Transverse colon (tissue), 4 donors: ENCODE measurements at regions not wholly inside any gene's neighbourhood (a gene's known extent, or its start where the extent isn't known, plus 50 kb on each side); places are given as distances from the start of the nearest gene placed in this dataset.

Experiments
- DNase-seq: peaks from one replicate; pipeline ENCODE4 v3.0.0-alpha.2; 2019
- H3K27ac ChIP-seq, 4 donors: fragments of 200-600 bp; sonication (generic); 2 replicates each; pipeline ENCODE4 v1.5.1; 2016 to 2018; ENCODE audit warnings: inconsistent platforms in 4 of 4
- H3K27me3 ChIP-seq: fragments of 200-600 bp; sonication (generic); 2 replicates; pipeline ENCODE4 v1.5.1; 2017; ENCODE audit warnings: inconsistent platforms
- H3K36me3 ChIP-seq, 4 donors: fragments of 200-600 bp; sonication (generic); 2 replicates each; pipeline ENCODE4 v1.5.1; 2017 to 2019; ENCODE audit warnings: inconsistent platforms in 4 of 4
- H3K4me1 ChIP-seq, 4 donors: fragments of 200-600 bp; sonication (generic); 2 replicates each; pipeline ENCODE4 v1.5.1; 2017 to 2020; ENCODE audit warnings: inconsistent platforms in 4 of 4
- H3K4me3 ChIP-seq, 4 donors: fragments of 200-600 bp; sonication (generic); 1 replicate in 1 of 4; 2 replicates in 3 of 4; pipeline versions ENCODE4 v1.5.1 to v1.6.1; 2017 to 2019; ENCODE audit warnings: inconsistent platforms in 4 of 4
- H3K9me3 ChIP-seq, 2 donors: fragments of 200-600 bp; sonication (generic); 2 replicates each; pipeline ENCODE4 v1.5.1; 2017 to 2019; ENCODE audit warnings: inconsistent platforms in 2 of 2
- EP300 ChIP-seq: sonication (generic); formaldehyde crosslinking; IDR thresholded peaks from one replicate; pipeline ENCODE4 v1.6.1; 2017; ENCODE audit warnings: antibody characterized with exemption, low read depth
- POLR2A ChIP-seq: fragments of 450-650 bp; IDR thresholded peaks from one replicate; pipeline ENCODE4 v1.6.1; 2016; ENCODE audit warnings: antibody characterized with exemption, mild to moderate bottlenecking, moderate library complexity
- POLR2AphosphoS5 ChIP-seq, 3 donors: sonication (generic); formaldehyde crosslinking; IDR thresholded peaks; one replicate each; pipeline ENCODE4 v1.6.1; 2016; ENCODE audit warnings: antibody characterized with exemption in 3 of 3
- WGBS, 2 donors: methylation state at CpG; one replicate each; pipeline ENCODE4 v1.1.5; 2018; ENCODE audit warnings: low coverage in 1 of 2; 5-methylcytosine and 5-hydroxymethylcytosine counted together
- in situ Hi-C, 4 donors: fragments of 200-750 bp; cut with MboI; loops; one replicate each; pipeline versions ENCODE4 v1.15.0 to v1.15.1; 2017; ENCODE audit warnings: low sequenced_read_pairs in 3 of 4, low pct_ligation_motif_present in 1 of 4, low pct_unique_long_range_greater_than_20kb in 1 of 4
- intact Hi-C: fragments of 100-400 bp; cut with DNase I; formaldehyde crosslinking; loops from one replicate; pipeline ENCODE4 v1.15.1; 2023; ENCODE audit warnings: low total_unique reads
- TF ChIP-seq, protein P1 (sequence below), 5 experiments: fragments of 200-600 bp in 3 of 5; fragments of 450-650 bp in 2 of 5; sonication (generic) in 3 of 5; IDR thresholded peaks; 1 replicate in 2 of 5; 2 replicates in 3 of 5; pipeline ENCODE4 v1.5.1; 2016 to 2017; ENCODE audit warnings: antibody characterized with exemption in 5 of 5, inconsistent platforms in 3 of 5, mild to moderate bottlenecking in 2 of 5, moderate library complexity in 1 of 5

DNA sequence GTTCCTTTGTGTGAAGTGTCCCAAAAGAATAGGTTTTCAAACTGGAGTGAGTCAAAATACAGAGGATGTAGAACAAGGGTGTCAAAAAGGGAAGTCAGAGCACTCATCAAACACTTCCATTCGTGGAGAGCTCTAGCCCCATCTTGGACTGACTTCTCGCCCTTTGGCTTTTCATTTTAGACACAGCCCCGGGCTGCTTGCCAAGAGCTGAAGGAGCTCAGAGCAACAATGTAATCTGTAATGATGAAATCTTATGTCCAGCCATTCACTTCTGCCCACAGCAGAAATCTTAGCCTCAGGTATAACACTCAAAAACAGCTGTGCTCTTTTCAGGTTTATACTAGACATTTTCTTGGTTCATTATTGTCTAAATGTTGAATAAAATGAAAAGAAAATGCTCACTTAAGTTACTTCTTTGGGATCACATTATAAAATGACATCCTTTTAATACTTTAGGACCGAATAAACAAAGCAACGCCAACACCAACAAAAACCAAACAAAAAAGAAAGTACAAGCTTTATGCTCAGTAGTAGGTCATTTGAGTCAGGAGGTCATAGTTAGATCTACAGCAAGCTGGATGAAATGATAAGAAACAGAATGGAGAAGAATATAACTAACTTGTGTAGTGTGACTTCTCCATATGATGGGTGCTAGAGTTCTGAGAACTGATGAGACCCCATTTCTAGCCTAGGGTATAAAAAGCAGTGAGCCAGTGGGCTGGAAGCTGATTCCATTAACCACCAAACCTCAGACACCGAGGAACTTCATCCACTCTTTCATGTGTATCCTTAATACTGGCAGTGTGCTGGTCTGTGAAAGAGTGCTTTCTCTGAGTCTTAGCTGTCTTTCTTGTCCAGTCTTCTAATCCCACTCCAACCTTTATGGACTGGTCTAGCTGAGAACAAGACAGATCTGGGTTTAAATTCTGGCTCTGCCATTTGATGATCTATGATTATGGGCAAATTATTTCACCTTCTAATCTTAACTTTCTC, 131.8 kb upstream of the SLC7A14 start:
- Histone ChIP-seq H3K4me3 (no peak overlapping the region), H3K27me3 (peaks cover 11% of the 10 kb centered on the region), H3K36me3 (no peaks in the 10 kb centered on the region), H3K27ac (no peak overlapping the region), H3K4me1 (no peaks in the 10 kb centered on the region), H3K9me3 (no peaks in the 10 kb centered on the region)
- no peak for DNase-seq
- intact Hi-C loops (no loop called here), in situ Hi-C loops (no loop called here)
- WGBS, 2 donors = 66 to 76% methylated on average over 5 to 6 of the region's 6 CpGs
- TF ChIP-seq EP300 (no peak), POLR2A (no peak), POLR2AphosphoS5 (IDR thresholded peaks at IDR 0.05) (no peak)
- TF ChIP-seq, protein P1, sequence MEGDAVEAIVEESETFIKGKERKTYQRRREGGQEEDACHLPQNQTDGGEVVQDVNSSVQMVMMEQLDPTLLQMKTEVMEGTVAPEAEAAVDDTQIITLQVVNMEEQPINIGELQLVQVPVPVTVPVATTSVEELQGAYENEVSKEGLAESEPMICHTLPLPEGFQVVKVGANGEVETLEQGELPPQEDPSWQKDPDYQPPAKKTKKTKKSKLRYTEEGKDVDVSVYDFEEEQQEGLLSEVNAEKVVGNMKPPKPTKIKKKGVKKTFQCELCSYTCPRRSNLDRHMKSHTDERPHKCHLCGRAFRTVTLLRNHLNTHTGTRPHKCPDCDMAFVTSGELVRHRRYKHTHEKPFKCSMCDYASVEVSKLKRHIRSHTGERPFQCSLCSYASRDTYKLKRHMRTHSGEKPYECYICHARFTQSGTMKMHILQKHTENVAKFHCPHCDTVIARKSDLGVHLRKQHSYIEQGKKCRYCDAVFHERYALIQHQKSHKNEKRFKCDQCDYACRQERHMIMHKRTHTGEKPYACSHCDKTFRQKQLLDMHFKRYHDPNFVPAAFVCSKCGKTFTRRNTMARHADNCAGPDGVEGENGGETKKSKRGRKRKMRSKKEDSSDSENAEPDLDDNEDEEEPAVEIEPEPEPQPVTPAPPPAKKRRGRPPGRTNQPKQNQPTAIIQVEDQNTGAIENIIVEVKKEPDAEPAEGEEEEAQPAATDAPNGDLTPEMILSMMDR (IDR thresholded peaks at IDR 0.05) = no peak

DNA sequence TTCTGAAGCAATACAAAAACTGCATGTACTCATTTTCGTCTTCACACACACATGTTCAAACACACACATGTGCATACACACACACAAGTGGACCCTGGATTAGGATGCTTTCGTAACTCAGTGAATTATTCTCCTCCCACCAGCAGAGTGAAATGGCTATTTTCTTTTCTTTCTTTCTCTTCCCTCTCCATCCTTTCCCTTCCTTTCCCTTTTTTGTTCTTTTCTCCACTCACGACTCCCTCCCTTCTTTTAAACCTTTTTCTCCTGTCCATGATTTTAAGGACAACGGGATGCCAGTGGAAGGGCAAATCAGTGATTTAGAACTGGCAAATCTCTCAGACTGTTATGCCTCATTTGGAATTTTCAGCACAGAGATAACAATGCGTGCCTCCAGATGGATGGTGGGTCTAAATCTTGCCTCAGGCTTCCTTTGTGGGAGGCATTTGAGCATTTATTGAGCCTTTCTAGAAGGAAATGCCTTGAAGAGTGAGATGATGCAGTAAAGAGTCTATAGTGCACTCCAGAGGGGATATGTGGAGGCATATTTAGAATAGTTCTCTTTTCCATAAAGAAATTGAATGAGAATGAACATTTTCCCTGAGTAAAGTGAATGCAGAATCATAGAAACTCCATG, 130.4 kb upstream of the SLC7A14 start:
- Histone ChIP-seq H3K4me3 (no peak overlapping the region), H3K9me3 (no peaks in the 10 kb centered on the region), H3K27ac (no peak overlapping the region), H3K4me1 (no peaks in the 10 kb centered on the region), H3K27me3 (peaks cover 11% of the 10 kb centered on the region), H3K36me3 (no peaks in the 10 kb centered on the region)
- WGBS, 2 donors = 71 to 73% methylated on average over 5 of the region's 5 CpGs
- TF ChIP-seq POLR2A (no peak), POLR2AphosphoS5 (IDR thresholded peaks at IDR 0.05) (no peak), EP300 (no peak)
- TF ChIP-seq, protein P1 (IDR thresholded peaks at IDR 0.05) = no peak
- no peak for DNase-seq
- intact Hi-C loops = no loop called here
- in situ Hi-C loops = no loop called here

DNA sequence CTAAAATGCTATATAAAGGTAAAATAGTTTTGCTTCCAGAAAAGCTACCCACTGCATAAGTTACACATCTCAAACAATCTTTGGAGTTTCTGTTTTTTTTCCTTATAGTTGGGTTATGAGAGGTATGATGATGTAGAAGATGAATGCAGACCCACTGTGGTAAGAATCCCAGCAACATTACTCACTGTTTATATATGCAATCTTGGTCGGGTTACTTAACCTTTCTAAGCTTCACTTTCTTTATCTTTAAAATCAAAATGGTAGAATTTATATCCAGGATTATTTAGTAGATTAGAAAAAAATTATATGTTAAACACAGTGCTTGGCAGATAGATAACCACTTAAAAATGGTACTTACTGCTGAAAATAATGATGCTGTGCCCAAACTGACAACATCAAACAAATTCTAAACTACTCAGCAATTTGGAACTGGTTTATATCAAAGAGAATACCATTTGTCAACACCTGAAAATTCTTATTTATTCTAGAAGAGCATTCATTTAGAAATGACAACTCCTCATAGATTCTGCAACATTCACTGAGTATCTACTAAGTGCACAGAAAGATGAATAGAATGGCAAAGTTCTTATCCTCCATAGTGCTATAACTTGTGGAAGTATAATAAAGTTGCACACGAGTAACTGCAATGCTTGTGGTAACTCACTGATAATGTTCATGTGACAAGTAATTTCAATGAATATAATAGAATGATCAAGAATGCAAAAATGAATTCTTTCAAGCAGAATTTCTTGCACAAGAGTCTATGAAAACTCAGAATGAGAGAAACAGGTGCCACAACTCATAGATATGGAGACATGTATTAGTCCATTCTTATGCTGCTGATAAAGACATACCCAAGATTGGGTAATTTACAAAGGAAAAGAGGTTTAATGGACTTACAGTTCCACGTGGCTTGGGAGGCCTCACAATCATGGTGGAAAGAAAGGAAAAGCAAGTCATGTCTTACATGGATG, 129.0 kb upstream of the SLC7A14 start:
- Histone ChIP-seq H3K4me3 (no peak overlapping the region), H3K4me1 (no peaks in the 10 kb centered on the region), H3K27ac (no peak overlapping the region), H3K9me3 (peaks cover 3 to 4% of the 10 kb centered on the region in 2 donors), H3K36me3 (no peaks in the 10 kb centered on the region), H3K27me3 (peaks cover 11% of the 10 kb centered on the region)
- no peak for DNase-seq
- in situ Hi-C loops (no loop called here), intact Hi-C loops (no loop called here)
- no peak for TF ChIP-seq POLR2AphosphoS5 (IDR thresholded peaks at IDR 0.05)
- TF ChIP-seq EP300 = no peak
- TF ChIP-seq, protein P1 (IDR thresholded peaks at IDR 0.05) = no peak
- TF ChIP-seq POLR2A = no peak
- 35 to 58% methylated on average over 3 of the region's 3 CpGs for WGBS, 2 donors
